Endothelial cell of umbilical vein (primary cell): ENCODE measurements at regions not wholly inside any gene's neighbourhood (a gene's known extent, or its start where the extent isn't known, plus 50 kb on each side); places are given as distances from the start of the nearest gene placed in this dataset.

ENCODE experiments used
- BruUV-seq: library from RNA; stranded (reverse); fragments of 400-500 nt; replicated peaks from 2 replicates; lab custom pipeline; 2021; lab: Mats Ljungman, UMichigan
- CTCF ChIA-PET: fragments of 300-600, 350-600 bp; sonication (Branson Sonifier 250); formaldehyde crosslinking; loops from one replicate; lab custom pipeline; 2021; ENCODE audit warnings: antibody characterized with exemption, inconsistent platforms; lab: Charles Lee
- POLR2A ChIA-PET: fragments of 300-600, 350-600 bp; sonication (Branson Sonifier 250); formaldehyde crosslinking; loops from one replicate; lab custom pipeline; 2021; ENCODE audit warnings: antibody characterized with exemption, inconsistent platforms; lab: Charles Lee
- DNase-seq: peaks from one replicate; pipeline ENCODE4 v3.0.0-alpha.2; 2011; ENCODE audit warnings: low read depth, low spot score
- FAIRE-seq: peaks from 2 replicates; lab custom pipeline; 2011; peaks lifted over from hg19 to GRCh38; lab: Jason Lieb, UNC
- H2AFZ ChIP-seq: 2 replicates; pipeline ENCODE4 v1.6.0; 2012; ENCODE audit warnings: low read depth, low read length, control low read depth, inconsistent platforms
- H3K27ac ChIP-seq: 2 replicates; pipeline ENCODE4 v1.5.1; 2011; ENCODE audit warnings: low read depth, mild to moderate bottlenecking, control low read depth, low read length, moderate library complexity; ENCODE audit not compliant: insufficient read depth
- H3K27me3 ChIP-seq, 2 experiments: 2 replicates each; pipeline versions ENCODE4 v1.6.0 to v1.6.1; 2011; ENCODE audit warnings: low read length in 2 of 2, mixed read lengths in 1 of 2; ENCODE audit not compliant: control insufficient read depth in 2 of 2, insufficient read depth in 2 of 2
- H3K36me3 ChIP-seq, 2 experiments: 2 replicates in 1 of 2; 3 replicates in 1 of 2; pipeline ENCODE4 v1.5.1; 2011; ENCODE audit warnings: low read length in 2 of 2, mild to moderate bottlenecking in 1 of 2, moderate library complexity in 1 of 2; ENCODE audit not compliant: control insufficient read depth in 2 of 2, insufficient read depth in 2 of 2; ENCODE audit errors: extremely low read depth in 1 of 2
- H3K4me1 ChIP-seq: 3 replicates; pipeline ENCODE4 v1.5.1; 2011; ENCODE audit warnings: mild to moderate bottlenecking, low read length; ENCODE audit not compliant: control insufficient read depth, insufficient read depth; ENCODE audit errors: extremely low read depth
- H3K4me2 ChIP-seq: 2 replicates; pipeline ENCODE4 v1.6.1; 2011; ENCODE audit warnings: low read length, control low read depth, mixed read lengths; ENCODE audit not compliant: insufficient read depth
- H3K4me3 ChIP-seq, 3 experiments: fragments of 200-600 bp in 1 of 3; sonication (generic), shearing (Covaris generic) in 1 of 3; replicated peaks in 1 of 3; 2 replicates each; pipeline ENCODE4 v1.5.1; 2011 to 2016; ENCODE audit warnings: control low read depth in 3 of 3, low read length in 3 of 3, mild to moderate bottlenecking in 2 of 3, inconsistent platforms in 1 of 3, low read depth in 1 of 3, moderate library complexity in 1 of 3; ENCODE audit not compliant: insufficient read depth in 1 of 3
- H3K79me2 ChIP-seq: 2 replicates; pipeline ENCODE4 v1.6.0; 2012; ENCODE audit warnings: low read length, inconsistent platforms; ENCODE audit not compliant: control insufficient read depth, insufficient read depth
- H3K9ac ChIP-seq: replicated peaks from 2 replicates; pipeline ENCODE3; 2011; ENCODE audit warnings: low read length, control low read depth; ENCODE audit not compliant: insufficient read depth; ENCODE audit errors: extremely low read depth
- H3K9me1 ChIP-seq: replicated peaks from 3 replicates; pipeline ENCODE4 v1.6.0; 2011; ENCODE audit warnings: mild to moderate bottlenecking, low read length; ENCODE audit not compliant: control insufficient read depth, insufficient read depth; ENCODE audit errors: extremely low read depth
- H3K9me3 ChIP-seq: replicated peaks from 2 replicates; pipeline ENCODE4 v1.5.1; 2012; ENCODE audit warnings: low read length, inconsistent platforms; ENCODE audit not compliant: control insufficient read depth, insufficient read depth
- H4K20me1 ChIP-seq: replicated peaks from 2 replicates; pipeline ENCODE3; 2011; ENCODE audit warnings: mild to moderate bottlenecking, low read length; ENCODE audit not compliant: control insufficient read depth, insufficient read depth; ENCODE audit errors: extremely low read depth
- CTCF ChIP-seq, 2 donors: IDR thresholded peaks; 1 replicate in 1 of 2; 2 replicates in 1 of 2; pipeline ENCODE4 v1.5.1; 2011; ENCODE audit warnings: low read length in 2 of 2, mild to moderate bottlenecking in 2 of 2, moderate library complexity in 2 of 2, control low read depth in 1 of 2, inconsistent platforms in 1 of 2, low read depth in 1 of 2; ENCODE audit not compliant: insufficient read depth in 1 of 2; ENCODE audit errors: extremely low read depth in 1 of 2
- EZH2 ChIP-seq: IDR thresholded peaks from 2 replicates; pipeline ENCODE4 v1.6.1; 2012; ENCODE audit warnings: borderline replicate concordance, low read depth, mild to moderate bottlenecking, moderate library complexity, low read length, inconsistent platforms; ENCODE audit not compliant: severe bottlenecking
- FOS ChIP-seq: IDR thresholded peaks from 2 replicates; pipeline ENCODE4 v1.6.1; 2011; ENCODE audit warnings: mild to moderate bottlenecking, low read length, moderate library complexity, borderline replicate concordance; ENCODE audit not compliant: insufficient read depth
- GATA2 ChIP-seq: IDR thresholded peaks from 2 replicates; pipeline ENCODE4 v1.7.0; 2011; ENCODE audit warnings: low read depth, mild to moderate bottlenecking, moderate library complexity, mixed read lengths, low read length; ENCODE audit not compliant: insufficient read length, insufficient read depth
- JUN ChIP-seq: IDR thresholded peaks from 2 replicates; pipeline ENCODE4 v1.6.1; 2011; ENCODE audit warnings: borderline replicate concordance, low read depth; ENCODE audit not compliant: insufficient read length, insufficient read depth
- MAX ChIP-seq: IDR thresholded peaks from 2 replicates; pipeline ENCODE4 v1.6.1; 2011; ENCODE audit not compliant: insufficient read depth, insufficient read length
- MYC ChIP-seq: IDR thresholded peaks from one replicate; pipeline ENCODE4 v1.6.1; 2011; ENCODE audit warnings: mild to moderate bottlenecking, low read depth, low read length
- POLR2A ChIP-seq: IDR thresholded peaks from 2 replicates; pipeline ENCODE4 v1.6.1; 2012; ENCODE audit warnings: low read depth, mild to moderate bottlenecking, control low read depth, low read length
- POLR2AphosphoS5 ChIP-seq: IDR thresholded peaks from 2 replicates; pipeline ENCODE4 v1.6.1; 2012; ENCODE audit warnings: low read depth, mild to moderate bottlenecking, control low read depth, low read length, moderate library complexity; ENCODE audit not compliant: insufficient read depth
- dilution Hi-C: fragments of 300-500 bp; cut with MboI; formaldehyde crosslinking; loops from one replicate; pipeline ENCODE4 v1.15.0; 2019; ENCODE audit warnings: low sequenced_read_pairs; ENCODE audit not compliant: extremely low pct_ligation_motif_present
- intact Hi-C: fragments of 100-400 bp; cut with micrococcal nuclease; formaldehyde crosslinking; loops from one replicate; pipeline ENCODE4 v1.10.0; 2022

GRCh38 chr6:78482801-78483552 lies 384.4 kb upstream of the IRAK1BP1 start:
- no peaks in the 10 kb centered on the region for H4K20me1 ChIP-seq
- FAIRE-seq (no peak), DNase-seq (no peak)
- H3K27me3 ChIP-seq = no peaks in the 10 kb centered on the region
- H3K27ac ChIP-seq = no peak overlapping the region
- no TSS peak for BruUV-seq
- H3K4me1 ChIP-seq = peaks cover 11% of the 10 kb centered on the region
- no peak overlapping the region for H3K9ac ChIP-seq
- H3K9me3 ChIP-seq = no peaks in the 10 kb centered on the region
- H2AFZ ChIP-seq = no peak overlapping the region
- CTCF ChIA-PET = interaction anchor here (1.1 kb wide), 1 partner anchor 135 kb away, joined by 3 read pairs; no protein-coding TSS in a partner anchor
- no peak overlapping the region for H3K4me2 ChIP-seq
- TF ChIP-seq CTCF (IDR thresholded peaks at IDR 0.05; ENCODE audit: extremely low read depth in 1 of 2, insufficient read depth in 1 of 2, low read depth in 1 of 2, low read length in 2 of 2) (no peak), MYC (no peak), GATA2 (no peak), JUN (no peak), FOS (no peak), EZH2 (no peak), MAX (no peak), POLR2AphosphoS5 (no peak), POLR2A (no peak)
- H3K36me3 ChIP-seq = no peaks in the 10 kb centered on the region
- H3K79me2 ChIP-seq = no peaks in the 10 kb centered on the region
- intact Hi-C loops (no loop called here), dilution Hi-C loops (no loop called here)
- POLR2A ChIA-PET = no interaction called here
- H3K9me1 ChIP-seq = no peaks in the 10 kb centered on the region
- no peak overlapping the region for H3K4me3 ChIP-seq
